K562 (cell line): ENCODE measurements at regions not wholly inside any gene's neighbourhood (a gene's known extent, or its start where the extent isn't known, plus 50 kb on each side); places are given as distances from the start of the nearest gene placed in this dataset.
A peak's percentile ranks its signal among the peaks of the same experiment; 100 is the strongest.

Experiments used
- ATAC-seq: fragments of 200-7000 bp; cut with Tn5 transposase; 3 replicates; pipeline ENCODE4 v1.9.1; 2020; ENCODE audit warnings: moderate library complexity
- BruUV-seq: library from RNA; stranded (reverse); fragments of 400-500 nt; replicated peaks from 2 replicates; lab custom pipeline; 2021; lab: Mats Ljungman, UMichigan
- CTCF ChIA-PET: fragments of 300-600 bp; formaldehyde crosslinking; extraction: SDS; loops from one replicate; lab custom pipeline; 2021; ENCODE audit warnings: low intra/inter-chr PET ratio; lab: Yijun Ruan, JAX
- POLR2A ChIA-PET: fragments of 300-600, 350-650 bp; sonication (Branson Sonifier 250); formaldehyde crosslinking; extraction: SDS; loops from one replicate; lab custom pipeline; 2021; ENCODE audit warnings: antibody characterized with exemption, inconsistent platforms; lab: Yijun Ruan, JAX
- DNase-seq, 4 experiments: peaks; one replicate each; pipeline versions ENCODE4 v3.0.0 to v3.0.0-alpha.2; 2011 to 2018; ENCODE audit warnings: low spot score in 3 of 4, mixed read lengths in 3 of 4; ENCODE audit errors: extremely low read depth in 1 of 4
- FAIRE-seq: peaks from 2 replicates; lab custom pipeline; 2011; peaks lifted over from hg19 to GRCh38; lab: Jason Lieb, UNC
- H2AFZ ChIP-seq: 2 replicates; pipeline ENCODE4 v1.6.0; 2011; ENCODE audit warnings: low read depth, low read length, control low read depth, inconsistent platforms
- H3K27ac ChIP-seq: fragments of 200-600 bp; 3 replicates; pipeline ENCODE4 v1.8.0; 2011; ENCODE audit warnings: low read depth, mild to moderate bottlenecking, control low read depth, inconsistent platforms, low read length, moderate library complexity, mixed read lengths; ENCODE audit errors: extremely low read depth
- H3K27me3 ChIP-seq, 2 experiments: fragments of 300-600 bp in 1 of 2; 2 replicates in 1 of 2; 3 replicates in 1 of 2; pipeline versions ENCODE4 v1.6.0 to v1.8.0; 2011; ENCODE audit warnings: inconsistent platforms in 2 of 2, low read length in 2 of 2, mild to moderate bottlenecking in 1 of 2, mixed read lengths in 1 of 2, moderate library complexity in 1 of 2; ENCODE audit not compliant: control insufficient read depth in 2 of 2, insufficient read depth in 2 of 2
- H3K36me3 ChIP-seq: fragments of 300-600 bp; 3 replicates; pipeline ENCODE4 v1.8.0; 2011; ENCODE audit warnings: mild to moderate bottlenecking, low read length, inconsistent platforms; ENCODE audit not compliant: control insufficient read depth, insufficient read depth
- H3K4me1 ChIP-seq, 2 experiments: fragments of 200-600 bp in 1 of 2; replicated peaks in 1 of 2; 2 replicates in 1 of 2; 3 replicates in 1 of 2; pipeline versions ENCODE4 v1.5.1 to v1.8.0; 2011; ENCODE audit warnings: inconsistent platforms in 2 of 2, low read length in 2 of 2, mild to moderate bottlenecking in 1 of 2, mixed read lengths in 1 of 2, moderate library complexity in 1 of 2; ENCODE audit not compliant: control insufficient read depth in 2 of 2, insufficient read depth in 2 of 2
- H3K4me2 ChIP-seq: 2 replicates; pipeline ENCODE4 v1.6.1; 2011; ENCODE audit warnings: low read length, control low read depth, inconsistent platforms, mixed read lengths; ENCODE audit not compliant: insufficient read depth
- H3K4me3 ChIP-seq: fragments of 200-600 bp; sonication (generic), shearing (Covaris generic); 2 replicates; pipeline ENCODE4 v1.5.1; 2016; ENCODE audit warnings: control low read depth, inconsistent platforms
- H3K79me2 ChIP-seq: fragments of 200-600 bp; 3 replicates; pipeline ENCODE4 v1.8.0; 2011; ENCODE audit warnings: low read length, inconsistent platforms; ENCODE audit not compliant: control insufficient read depth, insufficient read depth
- H3K9ac ChIP-seq, 2 experiments: 2 replicates each; pipeline versions ENCODE4 v1.6.0 to v1.6.1; 2011; ENCODE audit warnings: low read depth in 2 of 2, low read length in 2 of 2, control low read depth in 1 of 2, inconsistent platforms in 1 of 2, mild to moderate bottlenecking in 1 of 2, mixed read lengths in 1 of 2; ENCODE audit not compliant: insufficient read depth in 1 of 2
- H3K9me1 ChIP-seq: one replicate; pipeline ENCODE4 v1.6.0; 2011; ENCODE audit warnings: inconsistent platforms, mild to moderate bottlenecking, low read length, moderate library complexity; ENCODE audit not compliant: control insufficient read depth, insufficient read depth
- H3K9me3 ChIP-seq: replicated peaks from 2 replicates; pipeline ENCODE4 v1.5.1; 2011; ENCODE audit warnings: low read depth, low read length, inconsistent platforms; ENCODE audit not compliant: control insufficient read depth, insufficient read depth
- H4K20me1 ChIP-seq: replicated peaks from 2 replicates; pipeline ENCODE4 v1.6.1; 2011; ENCODE audit warnings: low read length, inconsistent platforms, mixed read lengths; ENCODE audit not compliant: control insufficient read depth, insufficient read depth
- AFF1 ChIP-seq, 2 experiments: fragments of 450-650 bp; IDR thresholded peaks; 2 replicates each; pipeline ENCODE4 v1.6.1; 2018; ENCODE audit warnings: mild to moderate bottlenecking in 2 of 2, low read depth in 1 of 2; ENCODE audit not compliant: partially characterized antibody in 2 of 2
- GTF2A2 ChIP-seq: IDR thresholded peaks from 2 replicates; pipeline ENCODE4 v1.6.1; 2016; ENCODE audit warnings: mild to moderate bottlenecking, missing genetic modification characterization, missing compliant biosample characterization
- NCOA6 ChIP-seq: fragments of 450-650 bp; IDR thresholded peaks from 2 replicates; pipeline ENCODE4 v1.6.1; 2017; ENCODE audit warnings: mild to moderate bottlenecking
- OTX1 ChIP-seq: fragments of 450-650 bp; formaldehyde crosslinking; IDR thresholded peaks from 2 replicates; pipeline ENCODE4 v1.4.0; 2022; ENCODE audit warnings: mild to moderate bottlenecking
- ZC3H11A ChIP-seq: IDR thresholded peaks from 2 replicates; pipeline ENCODE4 v1.6.1; 2012; ENCODE audit warnings: low read depth, low read length, improper control_type of control experiment
- ZC3H8 ChIP-seq: fragments of 450-650 bp; IDR thresholded peaks from 2 replicates; pipeline ENCODE4 v1.6.1; 2017
- ZNF780A ChIP-seq: fragments of 250-450 bp; sonication (Bioruptor Pico); IDR thresholded peaks from 2 replicates; pipeline ENCODE4 v1.5.0; 2021; ENCODE audit warnings: mild to moderate bottlenecking
- WGBS: fragments of 100-300 bp; shearing (Covaris generic); methylation state at CpG from one replicate; pipeline ENCODE4 v1.1.6; 2016; ENCODE audit warnings: low coverage, mixed read lengths; ENCODE audit not compliant: insufficient coverage; ENCODE audit errors: missing lambda C conversion rate; 5-methylcytosine and 5-hydroxymethylcytosine counted together
- in situ Hi-C: fragments of 300-500 bp; cut with MboI; formaldehyde crosslinking; loops from 4 replicates; pipeline ENCODE4 v1.15.0; 2018; ENCODE audit warnings: inconsistent platforms, mixed read lengths
- intact Hi-C: fragments of 100-400 bp; cut with micrococcal nuclease; formaldehyde crosslinking; loops from 2 replicates; pipeline ENCODE4 v1.14.2; 2022

GRCh38 chr5:1946776-1947175 lies 64.1 kb upstream of the IRX4 start (continued):
- no peak for TF ChIP-seq AFF1 (IDR thresholded peaks at IDR 0.05; ENCODE audit: low read depth in 1 of 2, partially characterized antibody in 2 of 2)
- no peak for TF ChIP-seq ZNF780A

DNA sequence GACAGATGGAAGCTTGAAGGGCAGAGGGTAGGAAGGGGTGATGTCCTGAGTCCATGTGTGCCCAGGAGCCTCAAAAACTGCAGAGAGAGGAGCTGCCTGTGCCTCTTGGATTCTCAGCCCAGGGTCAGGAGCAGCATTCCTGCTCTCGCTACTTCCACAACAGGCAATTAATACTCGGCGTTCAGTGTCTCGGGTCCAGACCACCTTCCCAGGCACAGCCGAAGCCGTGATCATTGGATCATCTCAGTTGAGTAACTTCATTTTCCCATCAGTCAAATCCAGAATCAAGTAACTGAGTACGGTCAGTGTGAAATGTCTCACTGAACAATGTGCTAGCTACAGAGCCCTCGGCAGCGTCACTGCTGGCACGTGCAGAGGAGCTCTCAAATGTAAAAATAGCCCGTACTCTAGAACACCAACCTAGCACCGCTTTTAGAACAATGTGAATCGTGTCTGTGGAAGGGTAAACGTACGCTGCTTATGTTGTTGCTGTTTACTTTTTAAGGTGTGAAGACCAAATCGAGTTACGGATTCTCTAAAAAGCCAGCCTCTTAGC lies 63.5 kb upstream of the IRX4 start:
- ChIA-PET POLR2A (no interaction called here), CTCF (no interaction called here)
- DNase-seq (no peak), ATAC-seq (0 out of 3 replicates have a peak, but pooled peaks have one; percentile 34), FAIRE-seq (no peak)
- Histone ChIP-seq H3K27me3 (peaks cover 52 to 79% of the 10 kb centered on the region in 2 experiments), H3K4me2 (no peak overlapping the region), H3K9me3 (no peaks in the 10 kb centered on the region), H3K36me3 (no peaks in the 10 kb centered on the region), H3K9ac (no peak overlapping the region), H3K4me3 (no peak overlapping the region), H3K79me2 (no peaks in the 10 kb centered on the region), H3K9me1 (no peaks in the 10 kb centered on the region), H4K20me1 (no peaks in the 10 kb centered on the region; the same call in 1 of the 2 replicates), H3K4me1 (peaks cover 0 to 11% of the 10 kb centered on the region in 2 experiments; a peak in 1 of 5 replicates), H2AFZ (no peak overlapping the region), H3K27ac (no peak overlapping the region)
- in situ Hi-C loops = no loop called here
- BruUV-seq = no TSS peak
- TF ChIP-seq ZC3H11A (no peak), NCOA6 (no peak), GTF2A2 (no peak), ZC3H8 (no peak), OTX1 (CRISPR knock-in tag) (no peak)
- intact Hi-C loops = no loop called here
- under 1% methylated on average over 17 of the region's 17 CpGs for WGBS
